Gastrocnemius medialis (tissue), 4 donors: ENCODE measurements at regions not wholly inside any gene's neighbourhood (a gene's known extent, or its start where the extent isn't known, plus 50 kb on each side); places are given as distances from the start of the nearest gene placed in this dataset.

Experiments used
- POLR2A ChIP-seq, 2 donors: fragments of 450-650 bp; IDR thresholded peaks; one replicate each; pipeline ENCODE4 v1.6.1; 2017; ENCODE audit warnings: antibody characterized with exemption in 2 of 2, mild to moderate bottlenecking in 2 of 2, moderate library complexity in 2 of 2
- TF ChIP-seq, protein P1 (sequence below), 5 experiments: fragments of 450-650 bp in 3 of 5; fragments of 200-600 bp in 2 of 5; sonication (generic) in 2 of 5; IDR thresholded peaks in 4 of 5; conservative IDR thresholded peaks in 1 of 5; 1 replicate in 4 of 5; 2 replicates in 1 of 5; pipeline ENCODE4 v1.5.1; 2016 to 2019; ENCODE audit warnings: antibody characterized with exemption in 5 of 5, mild to moderate bottlenecking in 3 of 5, moderate library complexity in 3 of 5

DNA sequence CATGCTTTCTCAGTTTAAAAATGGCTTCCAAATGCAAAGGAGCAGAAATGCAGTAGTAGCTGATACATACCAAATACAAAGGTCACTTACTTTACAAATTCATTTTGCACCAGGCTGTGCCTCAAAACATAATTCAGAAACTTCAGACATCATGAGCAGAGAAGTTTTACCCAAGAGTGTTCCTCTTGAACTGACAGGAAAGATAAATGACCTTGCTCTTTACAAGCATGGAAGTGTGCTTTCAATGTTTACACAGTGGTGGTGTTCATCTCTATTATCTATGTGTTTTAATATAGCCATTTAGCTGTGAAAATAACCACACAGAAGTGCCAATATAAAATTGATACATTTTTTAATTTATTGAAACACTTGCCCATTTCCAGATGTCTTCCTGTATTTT is 383.4 kb downstream of the ANKRD50 start:
- TF ChIP-seq, protein P1, sequence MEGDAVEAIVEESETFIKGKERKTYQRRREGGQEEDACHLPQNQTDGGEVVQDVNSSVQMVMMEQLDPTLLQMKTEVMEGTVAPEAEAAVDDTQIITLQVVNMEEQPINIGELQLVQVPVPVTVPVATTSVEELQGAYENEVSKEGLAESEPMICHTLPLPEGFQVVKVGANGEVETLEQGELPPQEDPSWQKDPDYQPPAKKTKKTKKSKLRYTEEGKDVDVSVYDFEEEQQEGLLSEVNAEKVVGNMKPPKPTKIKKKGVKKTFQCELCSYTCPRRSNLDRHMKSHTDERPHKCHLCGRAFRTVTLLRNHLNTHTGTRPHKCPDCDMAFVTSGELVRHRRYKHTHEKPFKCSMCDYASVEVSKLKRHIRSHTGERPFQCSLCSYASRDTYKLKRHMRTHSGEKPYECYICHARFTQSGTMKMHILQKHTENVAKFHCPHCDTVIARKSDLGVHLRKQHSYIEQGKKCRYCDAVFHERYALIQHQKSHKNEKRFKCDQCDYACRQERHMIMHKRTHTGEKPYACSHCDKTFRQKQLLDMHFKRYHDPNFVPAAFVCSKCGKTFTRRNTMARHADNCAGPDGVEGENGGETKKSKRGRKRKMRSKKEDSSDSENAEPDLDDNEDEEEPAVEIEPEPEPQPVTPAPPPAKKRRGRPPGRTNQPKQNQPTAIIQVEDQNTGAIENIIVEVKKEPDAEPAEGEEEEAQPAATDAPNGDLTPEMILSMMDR (IDR thresholded peaks at IDR 0.05 in 4 of 5, conservative IDR thresholded peaks at IDR 0.05 in 1 of 5): no peak
- no peak for TF ChIP-seq POLR2A (IDR thresholded peaks at IDR 0.05)
